Fibroblast of skin of right quadriceps (primary cell): ENCODE measurements at regions not wholly inside any gene's neighbourhood (a gene's known extent, or its start where the extent isn't known, plus 50 kb on each side); places are given as distances from the start of the nearest gene placed in this dataset.
A peak's percentile ranks its signal among the peaks of the same experiment; 100 is the strongest.

Experiments
- DNase-seq: peaks from one replicate; pipeline ENCODE4 v3.0.0-alpha.2; 2013

DNA sequence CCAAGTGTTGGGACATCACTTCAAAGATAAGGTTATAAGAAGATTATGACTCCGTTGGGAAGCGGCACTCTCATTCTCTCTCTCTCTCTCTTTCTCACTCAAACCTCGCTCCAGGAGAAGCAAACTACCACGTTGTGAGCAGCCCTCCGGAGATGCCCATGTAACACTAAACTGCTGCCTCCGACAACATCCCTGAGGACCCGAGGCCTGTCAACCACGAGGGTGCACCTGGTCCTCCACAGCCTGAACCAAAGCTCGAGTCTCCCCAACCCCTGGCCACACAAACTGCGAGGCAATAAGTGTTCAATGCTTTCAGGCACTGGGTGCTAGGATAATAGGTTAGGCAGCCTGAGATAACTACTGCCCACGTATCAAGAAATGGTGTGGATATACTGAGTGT lies 654.5 kb upstream of the ID2 start:
- no peak for DNase-seq

DNA sequence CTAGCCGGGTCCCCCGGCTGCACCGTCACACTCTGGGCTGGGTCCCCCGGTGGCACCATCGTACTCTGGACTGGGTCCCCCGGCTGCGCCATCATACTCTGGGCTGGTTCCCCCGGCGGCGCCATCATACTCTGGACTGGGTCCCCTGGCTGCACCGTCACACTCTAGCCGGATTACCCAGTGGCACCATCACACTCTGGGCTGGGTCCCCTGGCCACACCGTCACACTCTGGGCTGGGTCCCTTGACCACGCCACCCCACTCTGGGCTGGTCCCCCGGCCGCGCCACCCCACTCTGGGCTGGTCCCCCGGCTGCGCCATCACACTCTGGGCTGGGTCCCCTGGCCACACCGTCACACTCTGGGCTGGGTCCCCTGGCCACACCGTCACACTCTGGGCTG lies 653.8 kb upstream of the ID2 start:
- no peak for DNase-seq

DNA sequence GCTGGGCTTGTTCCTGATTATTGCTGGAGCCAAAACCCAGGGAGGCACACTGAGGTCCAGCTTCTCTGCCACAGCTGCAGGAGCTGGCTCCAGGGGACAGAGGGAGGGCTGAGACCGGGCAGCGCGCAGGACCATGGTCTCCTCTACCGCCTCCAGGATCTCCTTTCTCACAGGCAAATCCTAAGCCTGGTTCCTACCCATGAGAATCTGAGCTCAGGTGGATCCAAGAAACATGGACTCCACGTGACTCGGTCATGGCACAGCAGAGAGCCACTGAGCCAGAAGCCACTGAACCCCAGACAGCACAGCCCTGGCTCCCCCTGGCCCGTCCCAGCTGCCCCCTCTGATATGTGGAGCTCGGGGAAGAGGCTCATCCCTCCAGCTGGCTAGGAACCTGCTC lies 653.4 kb upstream of the ID2 start:
- no peak for DNase-seq

DNA sequence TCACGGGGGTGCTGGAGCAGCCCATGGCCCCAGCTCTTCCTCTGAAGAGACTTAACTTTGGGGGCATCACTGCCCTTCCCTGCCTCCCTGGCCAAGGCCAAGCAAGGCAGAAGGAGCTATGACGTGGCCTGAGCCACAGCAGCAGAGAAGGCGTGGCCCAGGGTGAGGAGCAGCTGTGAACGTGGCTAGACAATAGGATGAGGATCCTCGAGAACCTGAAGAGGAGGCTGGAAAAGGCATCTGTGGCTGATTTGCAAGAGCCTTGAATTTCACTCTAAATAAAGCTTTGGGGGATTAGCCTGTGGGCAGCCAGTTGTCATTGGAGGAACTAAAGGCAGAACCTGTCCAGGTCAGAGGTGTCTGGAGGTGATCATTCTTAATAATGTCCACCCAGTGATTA lies 652.9 kb upstream of the ID2 start:
- no peak for DNase-seq

DNA sequence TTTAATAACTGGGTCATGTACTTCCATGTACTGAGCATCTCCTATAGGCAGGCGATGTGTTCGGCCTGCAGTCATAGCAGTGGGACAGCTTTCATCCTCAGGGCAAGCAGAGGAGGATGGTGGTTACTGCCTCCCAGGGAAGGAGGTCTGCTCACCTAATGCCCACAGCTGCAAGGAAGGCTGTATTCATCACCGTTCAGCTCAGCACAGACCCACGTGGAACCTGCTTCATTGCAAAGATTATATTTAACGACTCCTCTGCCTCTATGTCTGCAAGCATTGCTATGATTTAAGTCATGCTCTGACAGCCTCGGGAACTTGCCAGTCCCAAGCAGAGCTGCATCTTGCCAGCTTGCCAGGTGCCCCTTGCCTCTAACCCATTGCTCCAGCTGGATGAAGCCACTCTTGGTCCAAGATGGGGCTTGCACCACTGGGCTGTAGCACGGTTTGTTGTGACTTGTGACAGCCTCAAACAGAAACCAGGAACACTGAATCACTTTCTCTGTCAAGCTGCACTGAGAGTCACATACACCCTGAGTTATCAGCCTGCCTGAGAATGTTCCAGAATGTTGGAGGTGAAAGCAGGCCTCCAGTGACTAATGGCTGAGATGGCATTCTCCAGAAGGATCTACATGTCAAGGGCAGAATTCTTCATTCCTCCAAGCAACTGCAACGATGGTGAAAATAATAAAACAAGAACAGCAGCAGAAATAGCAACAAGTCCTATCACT lies 651.1 kb upstream of the ID2 start:
- no peak for DNase-seq

DNA sequence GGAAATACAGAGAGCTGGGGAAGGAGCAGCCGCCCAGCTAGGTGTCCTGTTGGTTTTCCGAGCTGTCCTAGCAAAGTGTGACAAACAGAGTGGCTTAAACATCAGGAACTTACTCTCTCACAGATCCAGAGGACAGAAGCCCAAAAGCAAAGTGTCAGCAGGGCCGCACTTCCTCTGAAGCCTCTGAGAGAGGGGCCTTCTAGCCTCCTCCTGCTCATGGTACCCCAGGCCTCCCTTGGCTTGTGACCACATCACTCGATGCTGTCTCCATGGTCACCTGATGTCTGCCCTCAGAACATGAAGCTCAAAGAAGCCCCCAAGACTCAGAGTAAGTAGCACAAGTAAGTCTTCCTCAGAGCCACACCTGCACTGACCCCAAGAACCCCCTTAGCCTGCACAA lies 650.5 kb upstream of the ID2 start:
- DNase-seq, result no peak

DNA sequence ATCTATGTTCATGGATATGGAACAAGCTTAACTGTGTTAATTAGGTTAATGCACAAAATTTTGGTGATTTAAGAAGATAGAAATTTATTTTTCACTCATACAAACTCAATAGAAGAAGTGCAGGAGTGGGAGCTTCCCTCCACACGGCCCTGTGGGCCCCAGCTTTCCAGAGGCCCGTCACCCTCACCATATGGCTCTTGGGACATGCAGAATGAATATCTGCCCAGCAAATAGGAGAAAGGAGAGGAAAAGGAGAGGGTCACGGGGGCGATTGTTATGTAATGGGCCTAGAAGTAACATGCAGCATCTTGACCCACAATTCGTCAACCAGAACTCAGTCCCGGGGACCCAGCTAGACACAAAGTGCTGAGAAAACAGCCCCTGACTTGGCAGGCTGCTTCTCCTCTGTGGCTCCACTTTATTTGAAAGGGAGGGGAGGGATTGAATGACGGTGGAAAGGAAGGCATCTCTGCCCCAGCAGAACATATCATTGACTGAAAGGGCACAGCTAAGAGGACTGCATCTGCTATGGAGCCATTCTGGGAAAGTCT lies 648.2 kb upstream of the ID2 start:
- DNase-seq, result no peak

DNA sequence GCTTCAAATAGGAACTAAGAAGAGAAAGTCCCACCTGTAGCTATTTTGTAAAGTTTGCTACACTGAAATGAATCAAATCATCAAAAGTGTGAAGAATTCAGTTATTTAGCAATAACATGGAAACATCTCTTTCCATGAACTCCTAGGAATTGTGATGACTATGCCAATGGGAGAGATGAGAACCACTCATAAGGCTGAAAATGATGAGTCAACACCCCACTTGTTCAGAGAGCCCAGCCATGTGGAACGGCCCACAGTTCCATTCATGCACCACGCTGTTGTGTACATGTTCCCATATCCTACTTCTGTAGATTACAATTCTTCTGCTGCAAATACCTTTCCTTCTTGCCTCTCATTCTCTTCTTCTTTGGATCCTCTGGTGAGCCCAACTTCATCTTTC lies 645.5 kb upstream of the ID2 start:
- no peak for DNase-seq

DNA sequence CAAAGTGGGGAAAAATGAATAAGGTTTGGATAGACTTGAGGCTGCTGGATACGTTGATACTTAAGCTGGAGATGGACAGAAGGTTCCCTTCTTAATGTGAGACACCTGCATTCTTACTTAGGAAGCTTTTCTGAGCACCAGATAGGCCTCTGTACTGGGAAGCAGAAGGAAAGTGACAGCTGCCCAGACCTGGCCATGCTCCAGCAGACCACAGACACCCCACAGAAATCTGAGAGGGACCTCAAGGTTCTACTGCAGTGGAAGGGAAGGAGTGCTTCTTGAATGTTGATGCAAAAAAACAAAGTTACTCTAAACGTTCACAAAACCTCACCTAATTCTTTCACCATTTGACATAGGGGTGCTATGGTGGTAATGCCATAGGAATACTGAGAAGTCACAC lies 642.1 kb upstream of the ID2 start:
- DNase-seq, result no peak

DNA sequence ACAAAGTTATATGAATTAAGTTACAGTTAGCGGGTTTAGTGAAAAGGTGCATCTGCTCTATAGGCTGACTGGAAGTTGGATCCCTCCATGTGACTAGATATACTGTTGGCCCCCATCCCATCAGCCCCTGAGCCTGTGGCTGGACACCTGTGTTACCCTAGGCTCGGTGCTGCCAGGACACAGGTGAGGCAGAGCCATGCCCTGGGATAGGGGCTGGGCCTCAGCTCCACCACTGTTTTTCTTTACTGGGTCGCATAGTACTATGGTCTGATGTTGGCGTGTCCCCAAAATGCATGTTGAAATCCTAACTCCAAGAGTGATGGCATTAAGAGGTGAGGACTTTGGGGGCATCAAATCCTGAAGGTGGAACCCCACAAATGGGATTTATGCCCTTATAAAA lies 638.6 kb upstream of the ID2 start:
- DNase-seq, result no peak

DNA sequence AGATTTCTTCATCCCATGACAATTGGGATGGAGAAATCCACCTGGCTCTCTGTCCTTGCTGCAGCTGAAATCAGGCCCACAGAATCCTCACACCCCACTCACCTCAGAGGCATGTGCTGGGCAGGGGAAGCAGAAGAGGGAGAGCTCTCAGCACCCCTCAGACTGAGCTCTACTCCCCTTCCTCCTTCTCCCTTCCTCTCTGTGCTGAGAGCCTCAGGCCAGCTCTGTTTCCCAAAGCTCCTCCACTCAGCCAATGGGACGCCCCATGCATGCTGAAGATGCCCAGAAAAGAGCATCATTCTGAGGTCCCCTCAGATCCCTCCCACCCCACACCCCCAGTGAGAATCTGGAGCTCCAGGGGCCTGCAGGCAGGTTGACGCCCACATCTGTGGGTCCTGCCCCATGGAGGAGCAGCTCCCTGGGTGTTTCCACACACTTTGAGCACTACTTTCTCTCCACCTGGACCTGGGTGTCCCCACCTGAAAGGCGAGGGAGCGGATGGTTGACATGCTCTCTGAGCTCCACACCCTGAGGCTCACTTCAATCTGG lies 637.7 kb upstream of the ID2 start:
- DNase-seq, result no peak

DNA sequence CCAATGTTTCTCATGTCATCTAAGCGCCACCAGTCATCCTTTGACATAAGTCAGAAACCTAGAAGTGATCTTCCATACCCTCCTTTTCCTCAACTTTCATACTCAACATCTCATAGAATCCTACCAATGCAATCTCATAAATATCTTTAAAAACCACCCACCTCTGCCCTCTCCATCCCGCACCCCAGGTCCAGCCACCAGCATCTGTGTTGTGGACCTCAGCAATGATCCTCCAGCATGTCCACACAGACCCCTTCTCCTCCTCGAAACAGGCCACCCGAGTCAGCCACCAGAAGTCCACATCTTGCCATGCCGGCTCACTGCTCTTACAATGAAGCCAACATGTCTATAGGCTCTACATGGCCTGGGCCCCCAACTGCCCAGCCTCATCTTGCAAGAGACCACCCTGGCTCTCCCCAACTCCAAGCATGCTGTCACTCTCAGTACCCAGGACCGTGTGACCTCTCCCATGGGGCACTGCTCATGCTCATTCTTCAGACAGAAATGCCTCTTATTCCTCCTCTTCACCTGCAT lies 636.7 kb upstream of the ID2 start:
- no peak for DNase-seq

DNA sequence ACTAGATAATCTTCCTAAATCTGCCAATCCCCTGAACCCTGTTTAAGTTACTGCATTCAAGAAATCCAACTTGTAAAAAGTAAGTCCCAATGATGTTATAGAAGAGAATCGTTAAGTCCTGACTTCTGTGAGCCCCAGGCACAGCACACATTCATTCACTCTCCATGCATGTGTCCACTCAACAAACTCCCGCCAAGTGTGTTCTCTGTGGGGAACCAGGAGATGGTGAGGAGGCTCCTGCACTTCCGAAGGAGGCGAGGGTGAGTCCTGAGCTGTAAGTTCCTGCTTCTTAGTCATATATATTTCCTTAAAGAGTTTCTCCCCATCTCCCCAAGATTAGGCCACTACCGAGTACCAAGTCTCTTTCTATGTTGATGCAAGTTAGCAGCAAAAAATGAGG lies 635.0 kb upstream of the ID2 start:
- DNase-seq, result no peak

DNA sequence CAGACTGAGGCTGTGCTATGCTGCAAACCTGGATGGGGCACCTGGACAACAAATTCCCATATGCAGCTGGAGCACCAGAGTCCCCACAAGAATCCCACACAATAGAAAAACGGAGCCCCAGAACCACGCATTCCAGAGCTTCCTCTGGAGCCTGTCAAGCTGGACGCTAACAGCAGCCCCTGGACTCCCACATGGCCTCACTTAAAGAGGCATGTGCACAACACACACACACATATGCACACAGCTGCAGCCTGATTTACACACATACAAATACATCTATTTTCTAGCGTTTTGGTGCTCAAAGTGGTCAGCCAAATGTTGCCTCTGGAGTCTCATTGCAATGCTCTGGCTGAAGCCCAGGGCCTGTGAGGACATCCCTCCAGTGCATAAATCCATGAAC lies 632.7 kb upstream of the ID2 start:
- DNase-seq, result peak; percentile 57

DNA sequence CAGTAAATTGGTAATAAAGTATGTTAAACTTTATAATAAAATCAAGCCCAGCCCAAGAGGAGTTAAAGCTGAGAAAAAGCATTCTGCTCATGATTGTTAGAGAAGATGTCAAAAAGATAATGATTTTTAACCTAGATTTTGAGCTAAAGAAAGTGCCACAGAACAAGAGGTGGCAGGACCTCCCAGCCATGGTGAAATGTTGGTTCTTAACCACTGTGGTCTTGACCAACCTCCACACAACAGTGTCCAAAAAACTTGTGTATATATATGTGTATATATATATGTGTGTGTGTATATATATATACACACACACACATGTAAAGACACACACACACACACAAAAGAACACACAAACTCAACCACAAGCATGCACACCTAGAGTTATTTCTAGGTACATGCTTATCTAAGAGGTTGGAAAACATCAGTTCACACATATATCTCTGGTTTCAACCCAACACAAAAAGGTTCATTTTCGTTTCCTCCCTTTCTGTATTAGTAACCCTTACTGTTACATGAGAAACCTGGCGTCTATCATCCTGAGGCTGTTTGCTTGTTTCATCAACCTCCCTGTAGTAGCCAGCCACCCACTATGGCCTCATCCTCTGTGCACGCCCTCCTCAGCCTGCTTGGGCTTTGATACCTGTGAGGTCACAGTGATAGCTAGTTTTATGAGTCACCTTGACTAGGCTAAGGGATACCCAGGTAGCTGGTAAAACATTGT lies 631.8 kb upstream of the ID2 start:
- no peak for DNase-seq

DNA sequence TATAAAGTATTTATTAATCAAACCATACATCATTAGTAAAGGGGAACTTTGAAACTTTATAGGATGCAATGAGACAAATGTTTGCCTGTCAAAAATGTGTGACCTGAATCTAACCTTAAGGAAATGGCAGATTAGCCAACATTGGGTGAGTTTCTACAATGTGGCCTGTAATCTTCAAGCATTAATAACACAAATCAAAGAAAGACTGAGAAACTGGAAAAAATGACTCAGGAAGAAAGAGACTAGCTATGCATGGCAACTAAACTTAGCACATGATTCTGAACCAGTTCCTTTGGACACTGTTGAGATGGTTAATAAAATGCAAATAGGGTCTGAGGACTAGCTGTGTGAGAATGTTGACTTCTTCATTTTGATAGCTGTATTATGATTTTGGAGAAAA lies 628.6 kb upstream of the ID2 start:
- DNase-seq, result peak; percentile 56

DNA sequence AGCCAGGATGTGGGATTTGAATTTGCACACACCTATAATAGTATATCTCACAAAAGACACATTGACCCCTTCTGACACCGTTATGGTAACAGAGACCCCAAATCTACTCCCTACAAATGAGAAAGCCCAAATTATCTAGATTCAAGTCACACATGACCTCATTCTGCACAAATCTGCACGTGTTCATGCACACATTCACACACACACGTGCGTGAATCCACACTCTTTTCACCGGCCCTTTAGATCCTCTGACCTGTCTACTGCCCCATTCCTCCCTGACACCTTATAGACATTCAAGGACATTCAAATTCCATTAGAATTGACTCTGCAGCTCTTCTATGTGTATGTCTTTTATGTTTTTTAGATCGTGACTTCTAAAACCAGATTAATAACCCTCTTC lies 627.8 kb upstream of the ID2 start:
- no peak for DNase-seq

DNA sequence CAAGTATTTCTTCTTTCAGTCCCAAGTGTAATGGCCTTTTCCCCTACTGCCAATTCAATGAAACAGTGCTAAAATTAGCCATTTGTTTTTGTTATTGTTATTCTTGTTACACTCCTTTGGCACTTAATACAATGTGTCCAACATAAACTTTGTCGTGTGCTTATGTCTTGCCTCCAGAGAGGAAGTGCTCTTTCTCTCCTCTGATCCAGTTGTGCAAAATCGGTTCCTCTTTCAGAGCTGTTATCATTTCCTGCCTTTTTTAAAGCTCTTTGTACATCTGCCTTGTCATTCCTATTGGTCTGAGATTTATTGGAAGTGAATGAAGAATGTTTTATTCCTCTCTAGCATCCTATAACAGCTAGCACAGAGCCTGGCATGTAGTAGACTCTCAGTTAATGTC lies 623.2 kb upstream of the ID2 start:
- DNase-seq, result no peak

DNA sequence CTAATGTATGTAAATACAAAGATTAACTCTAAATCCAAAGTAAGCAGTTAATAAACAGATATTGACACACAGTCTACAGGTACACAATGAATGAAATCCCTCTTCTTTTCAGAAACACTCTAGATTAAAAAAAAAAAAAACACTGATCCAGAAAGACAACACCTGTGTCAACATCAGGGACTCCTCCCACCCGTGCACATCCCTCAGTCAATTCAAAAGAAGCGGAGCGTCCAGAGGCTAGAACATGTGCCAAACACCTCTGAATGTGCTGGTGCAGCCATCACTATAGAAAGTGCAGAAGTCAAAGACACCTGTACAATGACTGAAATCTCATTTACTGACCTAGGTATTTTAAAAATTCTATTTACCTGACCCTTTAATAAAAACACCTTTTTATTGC lies 622.6 kb upstream of the ID2 start:
- no peak for DNase-seq

DNA sequence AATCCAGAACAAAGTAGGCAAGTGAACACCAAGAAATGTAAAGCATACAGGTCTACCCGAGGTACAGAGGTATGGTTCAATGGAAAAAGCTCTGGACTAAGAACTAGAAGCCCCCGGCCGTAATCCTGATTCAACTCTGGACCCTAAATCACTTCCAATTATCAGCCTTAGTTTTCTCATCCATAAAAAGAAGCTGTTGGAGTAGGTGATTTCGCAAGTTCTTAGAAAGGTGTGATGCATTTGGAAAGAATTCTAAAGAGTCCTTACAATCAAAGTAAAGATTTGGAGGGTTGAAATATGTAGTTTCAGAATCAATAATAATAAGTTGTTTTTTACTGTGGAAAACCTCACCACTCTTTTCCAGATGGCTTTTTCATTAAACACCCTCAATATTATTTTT lies 622.1 kb upstream of the ID2 start:
- DNase-seq, result no peak

DNA sequence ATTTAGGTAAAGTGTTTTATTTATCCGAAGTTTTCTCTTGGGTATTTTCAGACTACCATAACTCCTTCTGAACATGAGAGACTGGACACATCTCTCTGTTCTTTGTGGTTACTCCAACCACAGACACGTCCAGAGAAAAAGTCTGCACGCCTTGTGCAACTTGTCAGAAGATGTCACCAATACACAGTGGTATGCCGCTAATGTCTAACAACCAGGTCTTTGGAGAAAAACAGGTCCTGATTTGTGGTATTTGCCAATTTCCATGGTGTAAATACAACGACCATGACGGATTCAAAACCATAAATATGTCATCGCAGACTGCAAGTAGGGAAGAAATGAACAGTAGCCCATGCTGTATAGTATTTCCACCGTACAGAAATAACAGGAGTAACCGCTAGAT lies 620.6 kb upstream of the ID2 start:
- DNase-seq, result no peak

DNA sequence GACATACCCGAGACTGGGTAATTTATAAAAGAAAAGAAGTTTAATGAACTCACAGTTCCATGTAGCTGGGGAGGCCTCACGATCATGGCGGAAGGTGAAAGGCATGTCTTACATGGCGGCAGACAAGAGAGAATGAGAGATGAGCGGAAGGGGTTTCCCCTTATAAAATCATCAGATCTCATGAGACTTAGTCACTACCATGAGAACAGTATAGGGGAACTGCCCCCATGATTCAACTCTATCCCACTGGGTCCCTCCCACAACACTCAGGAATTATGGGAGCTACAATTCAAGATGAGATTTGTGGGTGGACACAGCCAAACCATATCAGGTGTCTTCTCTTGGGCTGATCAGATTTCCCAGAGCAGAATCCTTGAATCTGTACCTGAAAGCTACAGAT lies 617.3 kb upstream of the ID2 start:
- no peak for DNase-seq

DNA sequence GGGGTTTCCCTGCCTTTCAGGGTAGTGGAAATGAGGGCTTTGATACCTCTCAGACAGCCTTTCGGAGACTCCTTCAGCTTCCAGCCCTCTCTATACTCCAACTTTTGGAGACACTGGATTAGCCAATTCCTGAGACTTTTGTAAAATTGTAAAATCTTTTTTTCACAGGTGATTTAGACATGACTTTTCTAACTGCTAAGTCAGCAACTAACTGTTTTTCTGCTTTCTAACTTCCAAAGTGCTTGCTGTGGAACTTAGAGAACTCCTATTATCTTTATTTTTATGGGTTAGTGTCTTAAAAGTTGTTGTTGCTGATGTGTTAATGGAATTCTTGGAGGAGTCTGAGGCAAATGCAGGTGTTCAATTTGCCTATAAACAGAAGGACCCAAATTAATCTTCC lies 616.7 kb upstream of the ID2 start:
- no peak for DNase-seq

DNA sequence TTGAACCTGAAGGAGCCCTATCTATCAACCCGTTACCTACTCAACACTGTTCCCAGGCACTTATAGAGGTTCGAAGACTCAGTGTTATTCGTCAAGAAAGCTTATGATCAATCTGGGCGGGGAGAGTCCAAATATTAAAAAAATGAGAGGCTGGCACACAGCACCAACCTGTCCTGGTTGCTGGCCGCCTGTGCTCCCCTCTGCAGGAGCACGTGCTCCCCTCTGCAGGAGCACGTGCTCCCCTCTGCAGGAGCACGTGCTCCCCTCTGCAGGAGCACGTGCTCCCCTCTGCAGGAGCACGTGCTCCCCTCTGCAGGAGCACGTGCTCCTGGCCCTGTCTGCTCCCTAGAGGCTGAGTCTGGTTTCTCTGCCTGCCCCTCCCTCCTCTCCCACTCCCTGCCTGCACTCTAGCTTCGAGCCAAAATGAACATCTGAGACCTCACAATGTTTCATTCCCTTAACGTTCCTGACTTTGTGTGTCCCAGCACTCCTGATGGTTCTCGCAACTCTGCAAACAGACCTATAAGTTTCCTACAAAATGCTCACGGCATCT lies 614.0 kb upstream of the ID2 start:
- DNase-seq, result no peak
